ENCODE measurements at regions not wholly inside any gene's neighbourhood (a gene's known extent, or its start where the extent isn't known, plus 50 kb on each side); places are given as distances from the start of the nearest gene placed in this dataset.

DNA sequence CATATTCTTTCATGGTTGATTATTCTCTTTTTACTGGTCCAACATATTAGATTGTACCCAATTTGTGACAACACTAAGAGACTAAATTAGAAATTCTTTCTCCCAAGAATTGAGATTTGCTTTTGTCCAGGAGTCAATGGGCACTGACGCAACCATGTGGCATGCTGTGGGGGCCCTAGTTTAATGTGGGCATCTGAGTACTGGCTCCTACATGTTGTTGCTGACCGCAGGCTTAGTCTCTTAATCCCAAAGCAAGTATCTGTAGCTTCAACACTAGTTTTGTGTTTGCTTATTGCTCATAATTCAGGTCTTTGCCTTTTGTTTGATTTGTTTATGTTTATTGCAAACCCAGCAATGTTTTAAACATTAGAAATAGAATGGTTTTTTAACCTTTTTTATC is 263.4 kb upstream of the NDST4 start:
- in situ Hi-C loops (cut with MboI; ENCODE audit: low sequenced_read_pairs), result no loop called here

DNA sequence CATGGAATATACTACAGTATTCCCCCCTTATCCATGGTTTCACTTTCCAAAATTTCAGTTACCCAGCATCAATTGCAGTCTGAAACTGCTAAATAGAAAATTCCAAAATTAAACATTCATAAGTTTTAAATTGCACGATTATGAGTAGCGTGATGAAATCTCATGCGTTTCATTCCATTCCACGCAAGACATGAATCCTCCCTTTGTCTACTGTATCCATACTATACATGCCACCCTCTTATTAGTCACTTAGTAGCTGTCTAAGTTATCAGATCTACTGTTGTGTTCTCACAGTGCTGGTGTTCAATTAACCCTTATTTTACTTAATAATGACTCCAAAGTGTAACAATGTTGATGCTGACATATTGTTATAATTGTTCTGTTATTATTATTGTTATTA is 261.2 kb upstream of the NDST4 start:
- in situ Hi-C loops (cut with MboI; ENCODE audit: low sequenced_read_pairs), result no loop called here

DNA sequence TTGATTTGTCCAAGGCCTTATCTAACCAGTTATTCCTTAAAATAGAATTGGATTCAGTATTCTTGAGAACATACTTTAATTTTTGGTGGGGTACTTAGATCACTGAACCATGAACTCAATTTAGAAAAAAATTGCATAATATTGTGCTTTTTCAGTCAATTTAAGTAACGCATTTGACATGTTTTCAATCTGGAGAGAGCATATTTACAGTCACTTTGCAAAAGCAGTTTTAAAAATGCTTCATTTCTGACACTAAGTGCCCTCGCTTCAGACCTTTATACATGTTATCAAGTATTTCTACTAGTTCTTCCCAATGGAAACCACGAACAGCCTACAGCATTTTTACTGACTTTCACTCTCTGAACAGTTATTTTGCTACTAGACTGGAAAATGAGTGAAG is 257.1 kb upstream of the NDST4 start:
- in situ Hi-C loops (cut with MboI; ENCODE audit: low sequenced_read_pairs), result no loop called here

DNA sequence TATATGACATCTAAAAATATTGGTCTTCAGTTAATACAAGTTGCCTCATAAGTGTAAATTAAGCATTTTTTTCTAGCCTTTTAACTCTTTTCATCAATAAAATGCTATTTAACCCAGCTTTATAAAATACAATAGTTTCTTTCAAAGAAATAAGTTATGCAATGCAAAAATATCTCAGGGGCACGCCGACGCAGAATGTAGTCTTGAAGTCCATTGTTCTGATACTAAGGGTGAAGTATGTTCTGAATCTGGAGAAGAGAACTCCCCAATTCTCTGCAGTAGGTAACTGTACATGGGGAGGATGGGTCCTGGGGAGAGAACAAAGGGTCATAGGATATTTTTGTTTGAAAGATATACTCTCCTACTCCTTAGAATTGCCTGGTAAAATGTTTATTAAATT is 256.6 kb upstream of the NDST4 start:
- in situ Hi-C loops (cut with MboI; ENCODE audit: low sequenced_read_pairs), result no loop called here

DNA sequence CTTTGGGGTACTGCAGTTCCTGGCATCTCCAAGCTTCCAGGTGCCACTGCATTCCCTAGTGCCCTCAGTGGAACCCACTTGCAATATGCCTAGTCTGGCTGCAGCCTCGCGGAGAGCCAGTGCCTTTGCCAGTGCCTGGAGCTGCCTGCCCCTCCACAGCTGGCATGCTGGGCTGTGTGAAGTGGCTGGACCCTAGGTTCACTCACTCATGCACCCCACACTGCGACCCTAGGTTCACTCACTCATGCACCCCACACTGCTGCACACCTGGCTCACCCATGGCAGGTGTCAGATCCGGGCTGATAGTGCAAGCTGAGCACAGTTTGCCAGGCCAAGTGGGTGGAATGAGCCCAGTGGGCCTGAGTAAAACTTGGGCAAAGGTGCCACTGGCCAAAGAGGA is 253.0 kb upstream of the NDST4 start:
- in situ Hi-C loops (cut with MboI; ENCODE audit: low sequenced_read_pairs), result no loop called here

DNA sequence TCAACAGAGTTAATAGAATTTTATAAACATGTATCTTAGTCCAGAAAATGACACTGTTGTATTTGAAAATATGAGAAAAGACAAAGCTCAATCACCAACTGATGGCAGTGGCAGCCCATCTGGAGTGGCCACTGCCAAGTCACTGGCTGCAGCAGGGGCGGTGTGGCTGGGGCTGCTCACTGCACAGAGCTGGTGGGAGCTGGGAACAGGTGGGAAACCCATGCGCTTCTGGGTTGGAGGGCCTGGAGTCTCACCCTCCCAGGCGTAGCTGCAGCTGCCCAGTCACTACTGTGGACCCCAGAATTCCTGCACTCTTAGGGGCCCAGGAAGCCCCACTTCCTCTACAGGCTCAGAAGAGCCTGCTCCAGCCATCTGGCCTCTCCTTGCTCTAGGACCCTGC is 251.8 kb upstream of the NDST4 start:
- in situ Hi-C loops (cut with MboI; ENCODE audit: low sequenced_read_pairs), result no loop called here

DNA sequence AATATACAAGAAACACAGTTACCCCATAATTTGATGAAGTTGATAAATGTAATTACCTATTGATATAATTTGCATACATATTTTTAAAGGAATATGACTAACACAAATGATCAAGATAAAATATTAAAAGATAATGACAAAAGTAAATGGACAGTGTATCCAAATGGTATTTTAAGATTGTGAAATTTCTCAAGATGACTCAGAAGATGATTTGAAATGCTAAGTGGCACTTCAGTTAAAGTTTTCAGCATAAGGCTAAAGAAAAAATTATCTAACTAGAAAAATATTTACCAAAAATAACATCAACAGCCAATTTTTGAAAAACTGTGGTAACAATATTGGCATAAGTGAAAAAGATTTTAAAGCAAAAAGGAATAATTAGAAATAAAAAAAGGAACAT is 248.4 kb upstream of the NDST4 start:
- in situ Hi-C loops (cut with MboI; ENCODE audit: low sequenced_read_pairs), result no loop called here

DNA sequence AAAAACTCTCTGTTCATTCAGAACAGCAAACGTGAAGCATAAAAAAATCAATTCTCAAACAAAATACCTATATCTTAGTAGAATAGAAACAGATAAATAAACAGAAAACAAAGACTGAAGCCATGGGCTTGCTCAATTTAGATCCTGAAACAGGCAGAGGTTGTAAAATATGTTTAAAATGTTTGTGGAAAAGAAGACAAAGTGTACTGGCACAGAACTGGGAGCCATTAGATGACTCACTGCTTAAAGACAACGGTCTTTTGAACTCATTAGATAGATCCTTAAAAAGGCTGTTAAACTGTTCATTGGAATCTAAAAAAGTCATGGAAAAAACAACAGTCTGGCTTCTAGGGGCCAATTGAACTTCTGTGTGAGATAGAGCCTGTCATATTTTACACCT is 247.0 kb upstream of the NDST4 start:
- in situ Hi-C loops (cut with MboI; ENCODE audit: low sequenced_read_pairs), result no loop called here

DNA sequence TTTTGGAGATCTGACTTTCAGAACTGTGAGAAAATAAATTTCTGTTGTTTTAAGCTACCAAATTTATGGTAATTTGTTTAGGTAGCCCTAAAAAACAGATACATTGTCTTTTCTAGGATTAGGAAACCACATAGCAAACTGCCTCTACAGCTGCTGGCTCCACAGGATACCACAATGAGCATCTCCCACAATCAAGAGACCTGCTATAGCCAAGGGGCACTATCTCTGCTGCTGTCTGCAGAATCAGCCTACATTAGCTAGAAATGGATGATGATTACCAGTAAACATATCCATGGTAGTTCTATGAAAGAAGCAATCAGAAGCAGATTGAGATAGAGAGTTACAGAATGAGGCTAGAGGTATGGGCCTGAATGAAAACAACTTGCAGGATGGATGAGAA is 244.4 kb upstream of the NDST4 start:
- in situ Hi-C loops (cut with MboI; ENCODE audit: low sequenced_read_pairs), result no loop called here

DNA sequence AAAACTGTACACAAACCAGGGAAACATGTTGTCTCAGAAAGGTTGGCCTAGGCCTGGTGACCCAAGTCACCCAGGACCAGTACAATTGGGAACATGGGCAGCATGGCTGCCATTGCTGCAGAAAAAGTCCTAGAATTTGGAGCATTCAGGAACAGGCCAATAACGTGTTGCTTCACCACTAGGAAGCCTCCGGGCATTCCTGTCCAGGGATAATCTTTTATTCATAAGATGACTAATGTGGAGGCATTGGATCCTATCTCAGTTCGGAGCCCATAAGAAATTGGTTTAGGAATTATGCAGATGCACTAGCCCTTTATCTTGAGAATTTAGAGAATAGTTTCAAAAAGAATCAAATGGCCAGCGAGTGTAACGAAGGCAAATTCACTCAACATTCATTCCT is 242.8 kb upstream of the NDST4 start:
- in situ Hi-C loops (cut with MboI; ENCODE audit: low sequenced_read_pairs), result no loop called here

DNA sequence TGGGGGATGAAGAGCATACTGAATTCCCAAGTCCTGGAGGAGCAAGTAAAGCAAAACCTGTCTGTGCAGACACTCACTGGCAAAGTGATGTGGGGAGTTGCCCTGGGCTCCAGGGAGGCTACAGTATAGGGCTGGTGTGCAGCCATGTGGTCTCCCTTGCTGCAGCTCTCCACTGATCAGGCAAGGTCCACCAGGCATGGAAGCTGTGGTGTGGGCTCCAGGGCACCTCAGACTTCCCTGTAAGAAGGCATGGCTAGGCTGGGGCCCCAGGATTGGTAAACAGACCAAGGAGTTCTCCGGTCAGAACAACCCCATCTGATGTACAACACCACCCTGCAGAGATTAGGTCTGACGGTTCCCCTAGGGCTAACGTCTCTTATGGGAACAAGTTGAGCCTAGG is 241.9 kb upstream of the NDST4 start:
- in situ Hi-C loops (cut with MboI; ENCODE audit: low sequenced_read_pairs), result no loop called here

DNA sequence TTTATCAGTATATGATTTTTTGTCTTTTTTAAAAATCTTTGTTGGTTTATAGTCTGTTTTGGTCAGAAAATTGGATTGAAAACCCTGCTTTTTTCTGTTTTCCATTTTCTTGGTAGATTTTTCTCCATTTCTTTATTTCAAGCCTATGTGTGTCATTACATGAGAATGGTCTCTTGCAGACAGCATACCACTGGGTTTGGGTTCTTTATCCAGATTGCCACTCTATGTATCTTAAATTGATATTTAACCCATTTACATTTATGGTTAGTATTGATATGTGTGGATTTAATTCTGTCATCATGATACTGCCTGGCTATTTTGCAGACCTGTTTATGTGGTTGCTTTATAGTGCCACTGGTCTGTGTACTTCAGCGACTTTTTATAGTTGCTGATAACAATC is 239.9 kb upstream of the NDST4 start:
- in situ Hi-C loops (cut with MboI; ENCODE audit: low sequenced_read_pairs), result no loop called here

DNA sequence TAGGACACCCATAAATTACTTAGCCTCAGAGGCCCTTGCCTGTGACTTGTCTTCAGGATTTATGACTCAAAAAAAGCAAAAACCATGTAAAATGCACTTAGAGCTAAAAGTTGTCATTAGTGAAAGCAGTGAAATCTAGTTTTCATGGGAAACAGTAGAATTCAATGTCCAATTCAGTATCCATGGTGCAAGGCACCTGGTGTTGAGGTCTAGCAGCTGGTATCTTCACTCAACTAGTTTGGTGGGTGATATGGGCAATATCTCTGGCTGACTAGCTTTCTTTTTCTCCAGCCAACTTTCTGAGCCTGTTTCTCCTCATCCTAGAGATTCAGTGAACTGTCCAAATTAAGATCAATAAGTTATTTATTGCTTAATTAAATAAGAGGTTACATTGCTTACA is 229.8 kb upstream of the NDST4 start:
- in situ Hi-C loops (cut with MboI; ENCODE audit: low sequenced_read_pairs), result no loop called here

DNA sequence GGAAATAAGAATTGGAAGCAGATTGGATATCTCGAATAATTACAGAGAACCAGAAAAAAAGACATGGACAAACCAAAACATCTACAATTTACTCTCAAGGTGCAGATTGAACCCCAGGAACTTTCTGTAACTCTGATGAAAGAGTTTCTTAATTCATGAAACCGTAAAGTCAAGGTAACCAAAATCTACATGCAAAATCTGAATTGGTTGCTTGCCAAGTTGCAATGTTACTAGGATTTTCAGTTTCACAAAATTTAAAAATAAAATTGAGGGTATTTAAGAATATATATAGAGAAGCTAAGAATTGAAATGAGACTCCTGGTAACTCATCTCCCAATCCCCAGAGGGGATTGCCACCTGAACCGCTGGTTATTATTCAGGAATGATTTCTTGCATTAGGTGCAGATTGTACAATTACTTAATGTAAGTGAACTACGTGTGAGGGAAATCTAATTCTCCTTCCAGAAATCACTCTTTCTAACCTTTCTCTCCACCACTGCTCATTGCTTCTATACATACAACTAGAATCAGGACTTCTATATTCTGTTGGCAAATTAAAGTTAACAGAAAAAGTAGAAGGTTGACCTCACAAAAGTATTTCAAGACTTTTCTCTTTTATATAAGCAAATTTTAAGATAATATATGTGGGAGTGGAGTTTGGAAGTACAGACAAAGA is 221.5 kb upstream of the NDST4 start:
- in situ Hi-C loops (cut with MboI; ENCODE audit: low sequenced_read_pairs), result no loop called here

DNA sequence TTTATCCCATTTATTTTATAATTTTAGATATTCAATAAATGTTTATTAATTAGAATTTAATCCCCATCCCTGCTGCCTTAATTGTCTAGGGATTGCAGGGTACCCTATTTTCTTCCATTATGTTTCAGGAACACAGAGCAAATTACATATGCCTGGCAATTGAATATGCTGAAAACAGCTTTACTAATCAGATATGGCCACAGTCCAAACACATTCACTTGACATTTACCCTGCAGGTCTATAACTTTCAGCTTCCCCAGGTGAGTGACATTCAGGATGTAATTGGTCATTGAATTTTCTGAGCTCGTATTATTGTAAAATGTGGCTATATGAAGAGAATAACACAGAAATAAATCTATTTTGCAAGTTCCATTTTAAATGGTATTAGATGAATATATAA is 218.7 kb upstream of the NDST4 start:
- in situ Hi-C loops (cut with MboI; ENCODE audit: low sequenced_read_pairs), result no loop called here

DNA sequence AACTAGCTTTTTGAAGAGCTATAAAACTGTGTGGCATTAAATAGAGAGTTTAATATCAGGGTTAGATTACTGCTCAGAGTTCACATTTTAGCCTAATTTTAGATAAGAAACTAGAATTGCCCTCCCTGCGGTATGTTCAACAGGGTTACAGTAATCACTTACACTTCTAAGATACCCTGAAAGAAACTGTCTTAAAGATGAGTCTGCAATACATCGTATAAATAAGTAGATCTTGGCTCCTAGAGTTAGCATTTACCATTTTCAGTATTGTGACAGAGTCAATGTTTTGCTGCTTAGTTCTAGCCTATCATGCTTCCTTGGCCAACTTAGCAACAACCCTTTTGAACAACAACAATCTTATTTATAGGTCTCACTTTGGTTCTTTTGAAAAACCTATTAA is 217.8 kb upstream of the NDST4 start:
- in situ Hi-C loops (cut with MboI; ENCODE audit: low sequenced_read_pairs), result no loop called here

DNA sequence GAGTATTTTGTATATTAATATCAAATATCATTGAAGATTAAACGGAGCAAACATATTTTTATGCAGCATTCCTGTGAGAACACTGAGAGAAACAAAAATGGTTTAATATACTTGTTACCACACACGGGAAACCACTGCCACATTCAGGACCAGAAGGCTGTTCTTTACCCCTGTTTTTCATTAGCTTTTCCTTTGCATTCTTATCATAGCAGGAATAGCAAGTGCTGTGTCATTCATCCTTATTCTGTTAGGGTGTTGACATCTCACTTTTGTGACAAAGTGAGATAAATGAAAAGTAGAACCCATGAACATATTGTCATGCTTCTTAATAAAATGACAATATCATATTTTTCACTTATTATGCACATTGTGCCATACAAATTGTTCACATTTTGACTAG is 212.4 kb upstream of the NDST4 start:
- in situ Hi-C loops (cut with MboI; ENCODE audit: low sequenced_read_pairs), result no loop called here

DNA sequence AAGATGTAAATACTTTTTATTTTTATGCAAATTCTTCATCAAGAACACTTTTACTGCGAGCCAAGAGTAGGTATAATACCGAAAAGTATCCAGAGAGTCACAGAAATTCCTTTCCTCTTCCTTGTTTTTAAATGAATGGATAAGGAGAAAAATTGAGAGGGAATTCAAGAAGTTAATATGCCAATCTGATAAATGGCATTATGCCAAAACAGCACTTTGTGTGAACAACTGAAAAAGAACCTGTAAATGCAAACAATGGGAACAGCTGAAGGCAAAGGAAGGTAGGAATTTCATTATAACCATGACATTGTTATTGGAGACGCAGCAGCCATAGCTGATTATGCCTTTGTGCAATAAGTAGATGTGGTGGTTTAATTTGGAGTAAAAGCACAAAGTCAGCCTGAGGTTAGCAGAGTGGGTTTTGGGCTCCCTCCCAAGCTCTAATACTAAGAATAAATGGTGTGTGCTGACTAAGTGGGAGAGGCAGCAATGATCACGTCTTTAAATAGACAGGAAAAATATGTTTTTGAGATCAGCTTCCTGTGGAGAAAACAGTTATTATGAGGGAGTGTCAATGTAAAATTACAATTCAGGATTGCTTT is 209.8 kb upstream of the NDST4 start:
- in situ Hi-C loops (cut with MboI; ENCODE audit: low sequenced_read_pairs), result no loop called here

DNA sequence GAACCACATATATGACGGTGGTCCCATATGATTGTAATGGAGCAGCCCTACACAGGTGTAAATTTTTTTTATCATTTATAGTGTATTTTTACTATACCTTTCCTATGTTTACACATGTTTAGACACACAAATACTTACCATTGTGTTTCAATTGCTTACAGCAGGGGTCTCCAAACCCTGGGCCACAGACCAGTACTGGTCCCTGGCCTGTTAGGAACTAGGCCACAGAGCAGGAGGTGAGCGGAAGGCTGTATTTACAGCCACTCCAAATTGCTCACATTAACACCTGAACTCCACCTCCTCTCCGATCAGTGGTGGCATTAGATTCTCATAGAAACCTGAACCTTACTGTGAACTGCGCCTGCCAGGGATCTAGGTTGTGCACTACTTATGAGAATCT is 201.8 kb upstream of the NDST4 start:
- in situ Hi-C loops (cut with MboI; ENCODE audit: low sequenced_read_pairs), result no loop called here

DNA sequence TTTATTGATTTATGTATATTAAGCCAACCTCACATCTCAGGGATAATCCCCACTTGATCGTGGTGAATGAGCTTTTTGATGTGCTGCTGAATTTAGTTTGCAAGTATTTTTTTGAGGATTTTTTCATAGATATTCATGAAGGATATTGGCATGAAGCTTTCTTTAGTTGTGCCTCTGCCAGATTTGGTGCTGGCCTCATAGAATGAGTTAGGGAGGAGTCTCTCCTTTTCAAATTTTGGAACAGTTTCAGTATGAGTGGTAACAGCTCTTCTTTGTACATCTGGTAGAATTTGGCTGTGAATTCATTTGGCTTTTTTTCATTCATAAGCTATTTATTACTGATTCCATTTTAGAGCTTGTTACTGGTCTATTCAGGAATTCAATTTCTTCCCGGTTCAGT is 197.2 kb upstream of the NDST4 start:
- in situ Hi-C loops (cut with MboI; ENCODE audit: low sequenced_read_pairs), result no loop called here

DNA sequence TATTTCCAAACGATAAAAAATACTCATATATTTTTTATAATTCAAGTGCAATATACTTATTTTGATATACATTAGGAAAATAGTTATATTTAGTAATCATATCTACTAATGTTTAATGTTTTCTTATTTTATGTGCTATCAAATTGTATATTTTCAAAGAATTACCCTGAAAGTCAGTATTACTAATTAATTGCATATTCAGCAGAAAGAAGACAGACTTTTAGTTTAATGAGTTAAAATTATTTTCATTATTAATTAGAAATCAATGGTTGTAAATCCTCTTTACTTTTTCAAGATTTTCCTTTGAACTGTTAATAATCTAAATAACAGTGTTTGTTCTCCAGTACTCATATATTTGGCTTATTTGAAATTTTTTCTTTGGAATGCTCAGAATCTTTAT is 181.3 kb upstream of the NDST4 start:
- in situ Hi-C loops (cut with MboI; ENCODE audit: low sequenced_read_pairs), result no loop called here

DNA sequence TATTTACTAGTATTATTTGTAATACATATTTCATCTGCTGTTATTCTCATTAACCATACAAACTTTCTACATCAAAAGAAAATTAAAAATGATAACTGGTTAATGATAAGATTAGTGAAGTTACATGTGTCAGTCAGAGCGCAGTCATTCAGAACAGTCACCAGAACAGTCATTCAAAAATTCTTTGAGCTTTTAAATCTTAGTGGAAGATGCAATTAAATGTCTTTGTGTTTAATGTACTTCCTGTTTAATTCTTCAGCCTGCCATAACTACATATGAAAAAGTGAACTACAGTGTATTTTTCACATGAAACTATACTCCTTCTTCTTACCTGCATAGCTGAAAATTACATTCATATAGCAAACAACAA is 179.7 kb upstream of the NDST4 start:
- in situ Hi-C loops (cut with MboI; ENCODE audit: low sequenced_read_pairs), result no loop called here
